Prostate gland (tissue), 2 donors: ENCODE measurements at regions not wholly inside any gene's neighbourhood (a gene's known extent, or its start where the extent isn't known, plus 50 kb on each side); places are given as distances from the start of the nearest gene placed in this dataset.

Experiments
- CTCF ChIP-seq, 4 experiments: fragments of 200-600 bp in 2 of 4; fragments of 450-650 bp in 2 of 4; sonication (generic) in 2 of 4; IDR thresholded peaks; 1 replicate in 3 of 4; 2 replicates in 1 of 4; pipeline ENCODE4 v1.5.1; 2016 to 2019; ENCODE audit warnings: antibody characterized with exemption in 4 of 4, mild to moderate bottlenecking in 2 of 4, moderate library complexity in 2 of 4
- POLR2AphosphoS5 ChIP-seq: sonication (generic); formaldehyde crosslinking; IDR thresholded peaks from one replicate; pipeline ENCODE4 v1.6.1; 2017; ENCODE audit warnings: antibody characterized with exemption

GRCh38 chr17:62303476-62303875, 76.9 kb upstream of the EFCAB3 start:
- TF ChIP-seq POLR2AphosphoS5 (no peak), CTCF (IDR thresholded peaks at IDR 0.05) (no peak)
